Cardiac fibroblast (primary cell): ENCODE measurements at regions not wholly inside any gene's neighbourhood (a gene's known extent, or its start where the extent isn't known, plus 50 kb on each side); places are given as distances from the start of the nearest gene placed in this dataset.

Source experiments
- DNase-seq, 2 donors: peaks; one replicate each; pipeline versions ENCODE4 v3.0.0 to v3.0.0-alpha.2; 2010; ENCODE audit warnings: low read depth in 2 of 2
- H3K4me3 ChIP-seq, 2 donors: replicated peaks in 1 of 2; 1 replicate in 1 of 2; 2 replicates in 1 of 2; pipeline ENCODE4 v1.5.1; 2011; ENCODE audit warnings: low read depth in 2 of 2, low read length in 2 of 2, mild to moderate bottlenecking in 2 of 2, moderate library complexity in 1 of 2
- CTCF ChIP-seq: IDR thresholded peaks from one replicate; pipeline ENCODE4 v1.5.1; 2011; ENCODE audit warnings: low read depth, mild to moderate bottlenecking, low read length, inconsistent platforms

- no peak overlapping the region for H3K4me3 ChIP-seq
- no peak for DNase-seq
- no peak for TF ChIP-seq CTCF
These were observed 215.6 kb downstream of the ESM1 start for GRCh38 chr5:54769746-54770145.

- TF ChIP-seq CTCF: no peak
- no peak for DNase-seq
- no peak overlapping the region for H3K4me3 ChIP-seq
These were observed 216.3 kb downstream of the ESM1 start for GRCh38 chr5:54769072-54769471.

GRCh38 chr5:54766748-54767147, 218.6 kb downstream of the ESM1 start:
- no peak overlapping the region for H3K4me3 ChIP-seq
- DNase-seq: no peak

GRCh38 chr5:54765165-54766028, 220.0 kb downstream of the ESM1 start:
- H3K4me3 ChIP-seq: no peak overlapping the region
- TF ChIP-seq CTCF: no peak

More at GRCh38 chr5:54766748-54767147, 218.6 kb downstream of the ESM1 start:
- TF ChIP-seq CTCF: no peak

GRCh38 chr5:54764102-54765090, 221.0 kb downstream of the ESM1 start:
- peak; percentile 24 to 50 for DNase-seq
- TF ChIP-seq CTCF: no peak
- no peak overlapping the region for H3K4me3 ChIP-seq

More at GRCh38 chr5:54765165-54766028, 220.0 kb downstream of the ESM1 start:
- no peak for DNase-seq

GRCh38 chr5:54761213-54761701, 224.1 kb downstream of the ESM1 start:
- no peak overlapping the region for H3K4me3 ChIP-seq
- no peak for TF ChIP-seq CTCF
- peak; percentile 95 to 98 for DNase-seq
